ENCODE measurements at regions not wholly inside any gene's neighbourhood (a gene's known extent, or its start where the extent isn't known, plus 50 kb on each side); places are given as distances from the start of the nearest gene placed in this dataset.
"Not testable (repeated sequence)": the region's sequence is repeated elsewhere in the genome, so short reads cannot be mapped to it uniquely, and the experiment has no call there.

- not testable (repeated sequence) for DNase-seq (ENCODE audit: low read depth)
Measured at GRCh38 chr20:25864963-25865714, 168.5 kb upstream of the ZNF337 start.

GRCh38 chr20:25864326-25864962 is 167.8 kb upstream of the ZNF337 start:
- DNase-seq (ENCODE audit: low read depth) = no peak

GRCh38 chr20:25863536-25864325 is 167.1 kb upstream of the ZNF337 start:
- no peak for DNase-seq (ENCODE audit: low read depth)

- peak; percentile 64 for DNase-seq (ENCODE audit: low read depth)
Measured at GRCh38 chr20:25862967-25863530, 166.4 kb upstream of the ZNF337 start.

GRCh38 chr20:25860531-25861150 is 164.0 kb upstream of the ZNF337 start:
- DNase-seq (ENCODE audit: low read depth) = no peak

- peak; percentile 36 for DNase-seq (ENCODE audit: low read depth)
Measured at GRCh38 chr20:25859649-25860530, 163.2 kb upstream of the ZNF337 start.

GRCh38 chr20:25858495-25859425 is 162.1 kb upstream of the ZNF337 start:
- no peak for DNase-seq (ENCODE audit: low read depth)

GRCh38 chr20:25857091-25857788 is 160.6 kb upstream of the ZNF337 start:
- not testable (repeated sequence) for DNase-seq (ENCODE audit: low read depth)

GRCh38 chr20:25856256-25856884 is 159.7 kb upstream of the ZNF337 start:
- no peak for DNase-seq (ENCODE audit: low read depth)

GRCh38 chr20:25855451-25856156 is 159.0 kb upstream of the ZNF337 start:
- DNase-seq (ENCODE audit: low read depth) = not testable (repeated sequence)

GRCh38 chr20:25854666-25855065 is 158.0 kb upstream of the ZNF337 start:
- DNase-seq (ENCODE audit: low read depth) = not testable (repeated sequence)

- peak; percentile 53 for DNase-seq (ENCODE audit: low read depth)
Measured at GRCh38 chr20:25853718-25854388, 157.2 kb upstream of the ZNF337 start.

- not testable (repeated sequence) for DNase-seq (ENCODE audit: low read depth)
Measured at GRCh38 chr20:25852968-25853717, 156.5 kb upstream of the ZNF337 start.

- not testable (repeated sequence) for DNase-seq (ENCODE audit: low read depth)
Measured at GRCh38 chr20:25850133-25850532, 153.5 kb upstream of the ZNF337 start.

- DNase-seq (ENCODE audit: low read depth) = no peak
Measured at GRCh38 chr20:25848222-25848621, 151.6 kb upstream of the ZNF337 start.

GRCh38 chr20:25844640-25845039 is 148.0 kb upstream of the ZNF337 start:
- not testable (repeated sequence) for DNase-seq (ENCODE audit: low read depth)

GRCh38 chr20:25813511-25813910 is 116.9 kb upstream of the ZNF337 start:
- not testable (repeated sequence) for DNase-seq (ENCODE audit: low read depth)
